Cardiac fibroblast (primary cell): ENCODE measurements at regions not wholly inside any gene's neighbourhood (a gene's known extent, or its start where the extent isn't known, plus 50 kb on each side); places are given as distances from the start of the nearest gene placed in this dataset.

Experiments used
- DNase-seq, 2 donors: peaks; one replicate each; pipeline versions ENCODE4 v3.0.0 to v3.0.0-alpha.2; 2010; ENCODE audit warnings: low read depth in 2 of 2
- H3K4me3 ChIP-seq, 2 donors: replicated peaks in 1 of 2; 1 replicate in 1 of 2; 2 replicates in 1 of 2; pipeline ENCODE4 v1.5.1; 2011; ENCODE audit warnings: low read depth in 2 of 2, low read length in 2 of 2, mild to moderate bottlenecking in 2 of 2, moderate library complexity in 1 of 2
- TF ChIP-seq, protein P1 (sequence below): IDR thresholded peaks from one replicate; pipeline ENCODE4 v1.5.1; 2011; ENCODE audit warnings: low read depth, mild to moderate bottlenecking, low read length, inconsistent platforms

- peak; percentile 88 to 96 for DNase-seq
- TF ChIP-seq, protein P1, sequence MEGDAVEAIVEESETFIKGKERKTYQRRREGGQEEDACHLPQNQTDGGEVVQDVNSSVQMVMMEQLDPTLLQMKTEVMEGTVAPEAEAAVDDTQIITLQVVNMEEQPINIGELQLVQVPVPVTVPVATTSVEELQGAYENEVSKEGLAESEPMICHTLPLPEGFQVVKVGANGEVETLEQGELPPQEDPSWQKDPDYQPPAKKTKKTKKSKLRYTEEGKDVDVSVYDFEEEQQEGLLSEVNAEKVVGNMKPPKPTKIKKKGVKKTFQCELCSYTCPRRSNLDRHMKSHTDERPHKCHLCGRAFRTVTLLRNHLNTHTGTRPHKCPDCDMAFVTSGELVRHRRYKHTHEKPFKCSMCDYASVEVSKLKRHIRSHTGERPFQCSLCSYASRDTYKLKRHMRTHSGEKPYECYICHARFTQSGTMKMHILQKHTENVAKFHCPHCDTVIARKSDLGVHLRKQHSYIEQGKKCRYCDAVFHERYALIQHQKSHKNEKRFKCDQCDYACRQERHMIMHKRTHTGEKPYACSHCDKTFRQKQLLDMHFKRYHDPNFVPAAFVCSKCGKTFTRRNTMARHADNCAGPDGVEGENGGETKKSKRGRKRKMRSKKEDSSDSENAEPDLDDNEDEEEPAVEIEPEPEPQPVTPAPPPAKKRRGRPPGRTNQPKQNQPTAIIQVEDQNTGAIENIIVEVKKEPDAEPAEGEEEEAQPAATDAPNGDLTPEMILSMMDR = no peak
- peak overlapping the region; percentile 30 to 31 for H3K4me3 ChIP-seq
Measured at GRCh38 chr6:27091661-27092315, 155.7 kb upstream of the PRSS16 start.

GRCh38 chr6:27092316-27092692, 155.2 kb upstream of the PRSS16 start:
- TF ChIP-seq, protein P1 = no peak
- peak in 1 of 2 donors; percentile 3 for DNase-seq
- peak overlapping the region; percentile 30 to 31 for H3K4me3 ChIP-seq

DNA sequence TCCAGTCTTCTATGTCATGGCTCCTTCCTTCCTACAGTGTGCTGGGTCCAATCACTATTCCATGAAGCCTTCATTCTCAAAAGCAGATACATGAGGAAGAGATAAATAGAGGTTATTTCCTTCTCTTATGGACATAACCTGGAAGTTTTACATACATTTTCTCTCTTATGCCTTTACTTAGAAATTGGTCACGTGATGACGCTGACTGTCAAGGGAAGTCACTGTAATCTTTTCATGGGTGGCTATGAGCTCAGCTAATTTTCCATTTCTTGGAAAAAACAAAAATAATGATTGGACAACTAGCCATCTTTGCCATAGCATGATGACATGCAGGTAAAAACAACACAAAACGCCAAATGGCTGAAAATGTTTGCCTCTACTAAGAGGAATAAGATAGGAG, 151.6 kb upstream of the PRSS16 start:
- TF ChIP-seq, protein P1 = no peak
- no peak overlapping the region for H3K4me3 ChIP-seq
- DNase-seq = no peak

GRCh38 chr6:27096834-27097511, 150.5 kb upstream of the PRSS16 start:
- DNase-seq = peak; percentile 67 to 92

DNA sequence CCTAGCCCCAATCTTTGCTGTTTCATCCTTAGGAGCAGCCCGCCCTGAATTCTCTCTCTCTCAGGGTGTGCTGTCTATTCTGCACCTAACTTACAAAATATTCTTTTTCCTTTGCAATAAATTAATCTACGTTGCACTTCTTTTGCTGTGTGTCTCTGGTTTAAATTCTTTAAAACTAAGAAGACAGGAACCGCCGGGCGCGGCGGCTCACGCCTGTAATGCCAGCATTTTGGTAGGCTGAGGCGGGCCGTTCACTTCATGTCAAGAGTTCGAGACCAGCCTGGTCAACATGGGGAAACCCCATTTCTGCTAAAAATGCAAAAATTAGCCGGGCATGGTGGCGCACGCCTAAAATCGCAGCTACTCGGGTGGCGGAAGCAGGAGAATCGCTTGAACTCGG, 148.5 kb upstream of the PRSS16 start:
- TF ChIP-seq, protein P1 = no peak
- DNase-seq = no peak
- H3K4me3 ChIP-seq = no peak overlapping the region

More at GRCh38 chr6:27096834-27097511, 150.5 kb upstream of the PRSS16 start:
- peak overlapping the region; percentile 57 to 72 for H3K4me3 ChIP-seq
- TF ChIP-seq, protein P1 = no peak

DNA sequence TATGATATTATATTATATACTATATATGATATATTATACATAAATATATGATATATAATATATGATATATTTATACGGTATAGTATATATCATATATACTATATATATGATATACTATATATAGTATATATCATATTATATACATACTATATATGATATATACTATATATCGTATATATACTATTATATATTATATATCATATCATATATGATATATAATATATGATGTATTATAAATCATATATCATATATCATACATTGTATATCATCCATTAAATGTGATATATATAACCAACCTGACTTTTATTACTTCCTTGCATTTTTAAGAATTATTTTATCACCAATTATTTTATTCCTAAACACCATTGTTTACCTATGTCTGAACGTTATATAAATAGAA, 146.6 kb upstream of the PRSS16 start:
- TF ChIP-seq, protein P1 = no peak
- DNase-seq = no peak
- no peak overlapping the region for H3K4me3 ChIP-seq
